H9 (cell line): ENCODE measurements at regions not wholly inside any gene's neighbourhood (a gene's known extent, or its start where the extent isn't known, plus 50 kb on each side); places are given as distances from the start of the nearest gene placed in this dataset.

Source experiments
- DNase-seq: peaks from one replicate; pipeline ENCODE4 v3.0.0-alpha.2; 2017
- H2AFZ ChIP-seq: one replicate; pipeline ENCODE4 v1.6.1; 2013; ENCODE audit warnings: mild to moderate bottlenecking, low read length, control low read depth, moderate library complexity
- H2AK5ac ChIP-seq: 2 replicates; pipeline ENCODE4 v1.6.1; 2013; ENCODE audit warnings: low read length, control low read depth, mixed read lengths; ENCODE audit not compliant: insufficient read length
- H2BK120ac ChIP-seq: one replicate; pipeline ENCODE4 v1.6.1; 2013; ENCODE audit warnings: low read depth, mild to moderate bottlenecking, low read length, control low read depth, inconsistent platforms; ENCODE audit not compliant: poor library complexity, severe bottlenecking
- H2BK12ac ChIP-seq: 2 replicates; pipeline ENCODE4 v1.6.1; 2013; ENCODE audit warnings: low read length, control low read depth, mixed read lengths, low read depth; ENCODE audit not compliant: insufficient read length
- H2BK15ac ChIP-seq: 2 replicates; pipeline ENCODE4 v1.6.1; 2013; ENCODE audit warnings: low read depth, low read length, control low read depth
- H2BK20ac ChIP-seq: one replicate; pipeline ENCODE4 v1.6.1; 2013; ENCODE audit warnings: low read depth, mild to moderate bottlenecking, low read length, control low read depth, inconsistent platforms; ENCODE audit not compliant: poor library complexity, severe bottlenecking
- H2BK5ac ChIP-seq: 2 replicates; pipeline ENCODE4 v1.6.1; 2013; ENCODE audit warnings: low read length, control low read depth, mixed read lengths; ENCODE audit not compliant: insufficient read length
- H3K14ac ChIP-seq: 2 replicates; pipeline ENCODE4 v1.6.1; 2013; ENCODE audit warnings: low read length, control low read depth; ENCODE audit not compliant: insufficient read depth
- H3K18ac ChIP-seq: 2 replicates; pipeline ENCODE4 v1.6.1; 2013; ENCODE audit warnings: low read depth, mild to moderate bottlenecking, mixed read lengths, low read length, control low read depth; ENCODE audit not compliant: insufficient read length
- H3K23ac ChIP-seq: 2 replicates; pipeline ENCODE4 v1.6.1; 2013; ENCODE audit warnings: low read length, control low read depth, mixed read lengths, low read depth; ENCODE audit not compliant: insufficient read length
- H3K23me2 ChIP-seq: 2 replicates; pipeline ENCODE4 v1.6.1; 2013; ENCODE audit warnings: low read depth, mild to moderate bottlenecking, mixed read lengths, low read length, control low read depth; ENCODE audit not compliant: insufficient read length, poor library complexity, severe bottlenecking
- H3K27ac ChIP-seq: 2 replicates; pipeline ENCODE4 v1.5.1; 2013; ENCODE audit warnings: low read length, control low read depth, mixed read lengths, low read depth; ENCODE audit not compliant: insufficient read length
- H3K27me3 ChIP-seq: 2 replicates; pipeline ENCODE4 v1.6.1; 2013; ENCODE audit warnings: low read length, control low read depth, inconsistent platforms; ENCODE audit not compliant: insufficient read depth
- H3K4ac ChIP-seq: 2 replicates; pipeline ENCODE4 v1.6.1; 2013; ENCODE audit warnings: low read depth, mild to moderate bottlenecking, control low read depth, inconsistent platforms, low read length, moderate library complexity
- H3K4me1 ChIP-seq: 2 replicates; pipeline ENCODE4 v1.6.1; 2013; ENCODE audit warnings: low read length, control low read depth, inconsistent platforms; ENCODE audit not compliant: insufficient read depth
- H3K4me2 ChIP-seq: 2 replicates; pipeline ENCODE4 v1.6.1; 2013; ENCODE audit warnings: low read length, control low read depth, mixed read lengths; ENCODE audit not compliant: insufficient read length, insufficient read depth
- H3K56ac ChIP-seq: 2 replicates; pipeline ENCODE4 v1.6.1; 2013; ENCODE audit warnings: low read depth, mild to moderate bottlenecking, mixed read lengths, low read length, control low read depth; ENCODE audit not compliant: insufficient read length
- H3K79me1 ChIP-seq: 2 replicates; pipeline ENCODE4 v1.6.1; 2013; ENCODE audit warnings: low read depth, mild to moderate bottlenecking, moderate library complexity, low read length, control low read depth, inconsistent platforms; ENCODE audit not compliant: insufficient read depth, poor library complexity, severe bottlenecking
- H3K79me2 ChIP-seq: 2 replicates; pipeline ENCODE4 v1.6.1; 2013; ENCODE audit warnings: low read length, control low read depth, inconsistent platforms; ENCODE audit not compliant: insufficient read depth
- H3K9ac ChIP-seq: 2 replicates; pipeline ENCODE4 v1.6.1; 2013; ENCODE audit warnings: low read length, control low read depth, mixed read lengths; ENCODE audit not compliant: insufficient read length; ENCODE audit errors: extremely low read depth
- H3K9me3 ChIP-seq: one replicate; pipeline ENCODE4 v1.6.1; 2013; ENCODE audit warnings: low read depth, low read length, inconsistent platforms; ENCODE audit not compliant: control insufficient read depth
- H3T11ph ChIP-seq: one replicate; pipeline ENCODE4 v1.6.1; 2013; ENCODE audit warnings: mild to moderate bottlenecking, low read length, control low read depth, inconsistent platforms
- H4K20me1 ChIP-seq: one replicate; pipeline ENCODE4 v1.6.1; 2013; ENCODE audit not compliant: control insufficient read depth, insufficient read length, insufficient read depth
- H4K5ac ChIP-seq: 2 replicates; pipeline ENCODE4 v1.6.1; 2013; ENCODE audit warnings: low read depth, mild to moderate bottlenecking, mixed read lengths, low read length, control low read depth; ENCODE audit not compliant: insufficient read length
- H4K8ac ChIP-seq: replicated peaks from 2 replicates; pipeline ENCODE4 v1.6.1; 2013; ENCODE audit warnings: low read length, control low read depth, mixed read lengths, low read depth; ENCODE audit not compliant: insufficient read length
- H4K91ac ChIP-seq: 2 replicates; pipeline ENCODE4 v1.6.1; 2013; ENCODE audit warnings: low read depth, mild to moderate bottlenecking, moderate library complexity, mixed read lengths, low read length, control low read depth; ENCODE audit not compliant: insufficient read length
- H3K27ac Mint-ChIP-seq, 3 experiments: 2 replicates in 2 of 3; 3 replicates in 1 of 3; pipeline ENCODE4 v1.8.0; 2020 to 2021; ENCODE audit warnings: mixed read lengths in 3 of 3, mild to moderate bottlenecking in 1 of 3, moderate library complexity in 1 of 3
- H3K27me3 Mint-ChIP-seq: 2 replicates; pipeline ENCODE4 v1.8.0; 2021; ENCODE audit warnings: low read depth, mild to moderate bottlenecking, moderate library complexity, mixed read lengths
- H3K36me3 Mint-ChIP-seq, 3 experiments: 2 replicates in 2 of 3; 3 replicates in 1 of 3; pipeline ENCODE4 v1.8.0; 2020 to 2021; ENCODE audit warnings: low read depth in 3 of 3, mixed read lengths in 3 of 3; ENCODE audit not compliant: insufficient read depth in 1 of 3
- H3K4me1 Mint-ChIP-seq, 2 experiments: 2 replicates each; pipeline ENCODE4 v1.8.0; 2020; ENCODE audit warnings: mixed read lengths in 2 of 2
- H3K4me3 Mint-ChIP-seq, 2 experiments: 2 replicates in 1 of 2; 3 replicates in 1 of 2; pipeline ENCODE4 v1.8.0; 2020 to 2021; ENCODE audit warnings: mild to moderate bottlenecking in 2 of 2, mixed read lengths in 2 of 2, moderate library complexity in 1 of 2
- H3K9me3 Mint-ChIP-seq, 2 experiments: 2 replicates in 1 of 2; 3 replicates in 1 of 2; pipeline ENCODE4 v1.8.0; 2020; ENCODE audit warnings: mild to moderate bottlenecking in 2 of 2, mixed read lengths in 2 of 2, moderate library complexity in 1 of 2
- WGBS: extraction: QIAGEN DNeasy Blood & Tissue Kit; methylation state at CpG from one replicate; pipeline ENCODE4 v1.1.7; 2013; ENCODE audit warnings: missing lambda C conversion rate, low lambda C conversion rate, mixed read lengths; ENCODE audit not compliant: insufficient read length; ENCODE audit errors: extremely low coverage; 5-methylcytosine and 5-hydroxymethylcytosine counted together
- TF ChIP-seq, protein P1 (sequence below): fragments of 200-600 bp; sonication (generic); conservative IDR thresholded peaks from 3 replicates; pipeline ENCODE4 v1.8.0; 2021; ENCODE audit warnings: antibody characterized with exemption, mild to moderate bottlenecking

DNA sequence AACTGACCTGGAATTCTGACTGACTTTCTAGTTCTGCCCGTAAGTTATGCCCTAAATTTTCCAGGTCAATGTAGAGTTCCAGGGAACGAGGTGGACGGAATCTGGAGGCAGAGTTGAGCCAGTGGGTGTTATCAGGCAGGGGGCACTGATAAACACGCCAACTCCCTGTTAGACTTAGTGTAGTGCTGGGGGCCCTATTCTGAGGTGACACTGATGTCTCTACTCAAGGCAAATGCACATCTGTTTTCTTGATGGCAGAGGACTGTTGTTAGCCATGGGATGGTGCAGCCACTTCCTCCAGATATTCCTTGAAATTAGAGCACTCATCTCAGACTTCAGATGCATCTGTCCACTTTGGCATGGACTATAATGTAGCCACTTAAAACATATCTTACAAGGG lies 83.5 kb downstream of the C9orf152 start:
- no peak overlapping the region for H2AFZ ChIP-seq
- no peak overlapping the region for H4K8ac ChIP-seq
- H2BK120ac ChIP-seq: no peak overlapping the region
- no peaks in the 10 kb centered on the region; the same call in 1 of the 2 replicates for H3K27me3 Mint-ChIP-seq
- H4K5ac ChIP-seq: no peak overlapping the region
- H3K23ac ChIP-seq: no peak overlapping the region
- no peak overlapping the region for H3K4me3 Mint-ChIP-seq
- H3K56ac ChIP-seq: no peak overlapping the region
- H3K9ac ChIP-seq: no peak overlapping the region
- H3K79me2 ChIP-seq: peaks cover 7% of the 10 kb centered on the region; the same call in 1 of the 2 replicates
- no peak overlapping the region for H2BK15ac ChIP-seq
- no peak overlapping the region for H4K91ac ChIP-seq
- no peak overlapping the region for H2BK20ac ChIP-seq
- no peak for DNase-seq
- H3K14ac ChIP-seq: peak overlapping the region; percentile 67; the same call in 1 of the 2 replicates
- H3K27me3 ChIP-seq: no peaks in the 10 kb centered on the region
- no peaks in the 10 kb centered on the region for H3K79me1 ChIP-seq
- H3K9me3 Mint-ChIP-seq: no peaks in the 10 kb centered on the region
- TF ChIP-seq, protein P1, sequence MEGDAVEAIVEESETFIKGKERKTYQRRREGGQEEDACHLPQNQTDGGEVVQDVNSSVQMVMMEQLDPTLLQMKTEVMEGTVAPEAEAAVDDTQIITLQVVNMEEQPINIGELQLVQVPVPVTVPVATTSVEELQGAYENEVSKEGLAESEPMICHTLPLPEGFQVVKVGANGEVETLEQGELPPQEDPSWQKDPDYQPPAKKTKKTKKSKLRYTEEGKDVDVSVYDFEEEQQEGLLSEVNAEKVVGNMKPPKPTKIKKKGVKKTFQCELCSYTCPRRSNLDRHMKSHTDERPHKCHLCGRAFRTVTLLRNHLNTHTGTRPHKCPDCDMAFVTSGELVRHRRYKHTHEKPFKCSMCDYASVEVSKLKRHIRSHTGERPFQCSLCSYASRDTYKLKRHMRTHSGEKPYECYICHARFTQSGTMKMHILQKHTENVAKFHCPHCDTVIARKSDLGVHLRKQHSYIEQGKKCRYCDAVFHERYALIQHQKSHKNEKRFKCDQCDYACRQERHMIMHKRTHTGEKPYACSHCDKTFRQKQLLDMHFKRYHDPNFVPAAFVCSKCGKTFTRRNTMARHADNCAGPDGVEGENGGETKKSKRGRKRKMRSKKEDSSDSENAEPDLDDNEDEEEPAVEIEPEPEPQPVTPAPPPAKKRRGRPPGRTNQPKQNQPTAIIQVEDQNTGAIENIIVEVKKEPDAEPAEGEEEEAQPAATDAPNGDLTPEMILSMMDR: no peak
- H3K27ac Mint-ChIP-seq: peak overlapping the region in 1 of 3 experiments; percentile 5; a peak in 1 of 7 replicates
- H3K27ac ChIP-seq: no peak overlapping the region
- H4K20me1 ChIP-seq: no peaks in the 10 kb centered on the region
- no peak overlapping the region for H2AK5ac ChIP-seq
- no peak overlapping the region for H3K4ac ChIP-seq
- no CpG with 5 or more reads among the region's 4 CpGs for WGBS
- no peak overlapping the region for H3T11ph ChIP-seq
- no peak overlapping the region for H3K4me2 ChIP-seq
- no peaks in the 10 kb centered on the region for H3K23me2 ChIP-seq
- peaks cover 25% of the 10 kb centered on the region for H3K4me1 ChIP-seq
- H2BK5ac ChIP-seq: no peak overlapping the region
- peak overlapping the region; percentile 25 for H3K18ac ChIP-seq
- no peaks in the 10 kb centered on the region for H3K9me3 ChIP-seq
- peaks cover 80 to 81% of the 10 kb centered on the region in 2 experiments for H3K4me1 Mint-ChIP-seq
- H2BK12ac ChIP-seq: no peak overlapping the region
- no peaks in the 10 kb centered on the region; a peak in 1 of 7 replicates for H3K36me3 Mint-ChIP-seq
